ENCODE measurements at regions not wholly inside any gene's neighbourhood (a gene's known extent, or its start where the extent isn't known, plus 50 kb on each side); places are given as distances from the start of the nearest gene placed in this dataset.
A peak's percentile ranks its signal among the peaks of the same experiment; 100 is the strongest.

- DNase-seq (ENCODE audit: low read depth, low spot score) = no peak
These were observed 271.9 kb upstream of the SPRY2 start for GRCh38 chr13:80612804-80613203.

DNA sequence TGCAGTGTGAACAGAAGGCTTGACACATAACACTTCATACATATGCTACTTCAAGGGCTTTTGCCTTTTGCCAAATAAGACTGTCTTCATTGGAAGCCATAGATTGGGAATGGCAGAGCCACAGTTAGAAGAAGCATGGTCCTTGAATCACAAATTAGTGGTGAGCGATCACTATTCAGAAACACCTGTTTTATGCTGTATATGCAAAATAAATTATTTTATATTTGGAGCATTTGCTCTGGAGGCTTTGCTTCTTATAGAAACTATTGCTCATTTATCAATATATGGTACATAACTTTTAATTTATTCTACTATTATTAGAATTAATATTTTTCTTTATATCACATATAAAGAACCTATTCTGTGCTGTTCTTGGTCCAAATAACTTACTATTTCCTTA lies 270.4 kb upstream of the SPRY2 start:
- DNase-seq (ENCODE audit: low read depth, low spot score) = no peak

GRCh38 chr13:80605716-80606115 lies 264.8 kb upstream of the SPRY2 start:
- no peak for DNase-seq (ENCODE audit: low read depth, low spot score)

GRCh38 chr13:80605011-80605410 lies 264.1 kb upstream of the SPRY2 start:
- no peak for DNase-seq (ENCODE audit: low read depth, low spot score)

DNA sequence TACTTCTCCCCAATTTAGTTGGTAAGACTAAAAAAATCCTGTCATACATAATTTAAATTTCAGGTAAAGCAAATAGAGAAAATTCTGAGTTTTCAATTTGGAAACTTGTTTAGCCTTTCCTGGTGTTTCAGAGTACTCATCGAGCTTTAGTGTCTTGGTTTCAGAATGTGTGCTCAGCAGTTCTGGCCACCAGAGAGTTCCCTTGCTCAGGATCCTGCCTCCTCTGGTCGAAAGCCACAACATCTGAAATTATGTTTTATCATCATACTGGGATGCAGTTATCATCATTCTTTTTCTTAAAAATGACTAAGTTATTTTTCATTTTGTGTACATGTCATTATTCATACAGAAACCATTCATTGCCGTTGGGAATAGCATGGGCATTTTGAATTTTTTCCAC lies 263.2 kb upstream of the SPRY2 start:
- peak; percentile 1 for DNase-seq (ENCODE audit: low read depth, low spot score)

GRCh38 chr13:80603351-80603750 lies 262.4 kb upstream of the SPRY2 start:
- no peak for DNase-seq (ENCODE audit: low read depth, low spot score)

DNA sequence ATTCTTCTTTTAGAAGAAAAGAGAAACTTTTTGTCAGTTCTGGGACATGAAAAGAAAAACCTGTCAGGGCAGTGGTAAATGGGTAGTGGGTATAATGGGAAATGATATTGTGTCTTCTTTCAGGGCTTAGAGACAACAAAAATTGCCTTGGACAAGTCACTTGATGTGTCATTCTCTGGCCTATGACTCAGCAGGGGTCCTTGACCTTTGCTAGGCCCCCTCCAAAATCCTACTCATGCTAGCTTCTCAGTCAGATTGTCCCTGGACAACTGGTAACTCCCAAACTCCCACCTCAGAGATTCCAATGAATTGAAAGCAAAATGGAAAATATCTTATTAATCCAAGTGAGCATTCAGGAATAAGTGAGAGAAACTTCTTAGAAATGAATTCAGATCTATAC lies 258.8 kb upstream of the SPRY2 start:
- no peak for DNase-seq (ENCODE audit: low read depth, low spot score)

- DNase-seq (ENCODE audit: low read depth, low spot score) = no peak
These were observed 257.3 kb upstream of the SPRY2 start for GRCh38 chr13:80598189-80598588.

DNA sequence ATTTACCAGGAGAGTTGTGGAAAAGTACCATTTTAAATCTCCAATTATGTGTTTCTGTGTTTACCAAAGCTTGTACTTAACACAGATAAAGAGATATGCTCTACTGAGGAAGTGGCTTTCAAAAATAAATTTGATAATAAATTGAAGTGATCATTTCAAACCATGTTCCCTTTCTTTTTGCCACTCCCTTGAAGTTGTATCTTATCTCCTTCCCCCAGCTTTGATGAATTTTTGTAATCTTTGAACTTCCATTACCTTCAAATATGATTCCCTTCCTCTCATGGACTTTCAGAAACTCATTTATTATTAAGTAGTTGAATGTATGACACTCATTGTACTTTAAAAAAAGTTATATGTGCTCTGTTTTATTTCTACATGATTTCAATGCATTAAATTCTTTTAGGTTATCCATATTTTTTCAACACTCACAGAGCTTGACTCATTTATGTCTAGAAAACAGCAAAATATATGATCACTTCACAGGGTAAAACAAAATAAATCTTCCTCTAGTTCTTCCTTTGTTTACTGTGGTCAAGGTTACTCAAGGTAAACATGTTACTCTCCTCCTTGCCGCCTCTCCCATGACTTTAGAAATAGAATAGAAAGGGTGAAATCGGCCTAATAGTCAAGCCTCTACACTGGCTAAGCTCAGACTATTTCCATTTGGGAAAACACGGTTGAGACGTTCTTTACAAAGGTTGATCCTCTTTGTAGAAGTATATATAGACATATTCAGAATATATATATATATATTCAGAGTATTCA lies 251.2 kb upstream of the SPRY2 start:
- no peak for DNase-seq (ENCODE audit: low read depth, low spot score)

GRCh38 chr13:80590551-80590950 lies 249.6 kb upstream of the SPRY2 start:
- no peak for DNase-seq (ENCODE audit: low read depth, low spot score)

- DNase-seq (ENCODE audit: low read depth, low spot score) = no peak
These were observed 245.4 kb upstream of the SPRY2 start for GRCh38 chr13:80586356-80586755.

DNA sequence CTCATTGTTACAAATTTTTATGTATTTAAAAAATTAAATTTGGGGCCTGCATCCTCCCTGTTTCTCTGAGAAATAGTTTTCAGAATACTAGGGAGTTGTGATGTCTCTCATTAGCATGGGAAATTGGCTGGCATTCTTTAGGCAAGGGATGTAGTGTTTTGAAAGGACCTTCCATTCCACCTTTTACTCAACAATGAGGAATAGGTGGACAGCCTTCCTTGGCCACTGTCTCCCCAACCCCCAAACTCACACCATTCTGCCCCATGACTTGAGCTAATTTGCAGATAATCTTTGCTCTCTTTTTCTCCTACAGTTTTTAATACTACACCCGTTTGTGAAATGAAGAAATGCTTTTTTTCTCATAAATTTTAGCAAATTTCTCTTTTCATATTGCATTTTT lies 244.6 kb upstream of the SPRY2 start:
- DNase-seq (ENCODE audit: low read depth, low spot score) = no peak

- DNase-seq (ENCODE audit: low read depth, low spot score) = no peak
These were observed 243.9 kb upstream of the SPRY2 start for GRCh38 chr13:80584785-80585184.

- no peak for DNase-seq (ENCODE audit: low read depth, low spot score)
These were observed 243.4 kb upstream of the SPRY2 start for GRCh38 chr13:80584306-80584705.

DNA sequence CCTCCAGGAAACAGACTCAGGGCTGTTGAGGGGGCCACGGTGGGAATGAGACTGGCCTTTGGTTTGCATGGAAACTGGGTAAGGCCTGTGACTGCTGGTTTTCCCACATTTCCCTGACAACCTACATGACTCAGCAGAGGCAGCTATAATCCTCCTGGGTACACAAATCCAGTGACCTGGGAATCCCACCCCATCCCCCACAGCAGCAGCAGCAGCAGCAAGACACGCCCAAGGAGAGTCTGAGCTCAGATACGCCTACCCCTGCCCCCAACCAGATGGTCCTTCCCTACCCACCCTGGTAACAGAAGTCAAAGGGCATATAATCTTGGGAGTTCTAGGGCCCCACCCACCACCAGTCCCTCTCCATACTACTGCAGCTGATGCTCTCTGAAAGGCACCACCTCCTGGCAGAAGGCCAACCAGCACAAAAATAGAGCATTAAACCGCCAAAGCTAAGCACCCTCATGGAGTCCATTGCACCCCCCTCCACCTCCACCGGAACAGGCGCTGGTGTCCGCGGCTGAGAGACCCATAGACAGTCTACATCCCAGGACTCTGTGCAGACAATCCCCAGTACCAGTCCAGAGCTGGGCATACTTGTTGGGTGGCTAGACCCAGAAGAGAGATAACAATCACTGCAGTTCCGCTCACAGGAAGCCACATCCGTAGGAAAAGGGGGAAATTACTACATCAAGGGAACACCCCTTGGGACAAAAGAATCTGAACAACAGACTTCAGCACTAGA lies 237.2 kb upstream of the SPRY2 start:
- no peak for DNase-seq (ENCODE audit: low read depth, low spot score)

DNA sequence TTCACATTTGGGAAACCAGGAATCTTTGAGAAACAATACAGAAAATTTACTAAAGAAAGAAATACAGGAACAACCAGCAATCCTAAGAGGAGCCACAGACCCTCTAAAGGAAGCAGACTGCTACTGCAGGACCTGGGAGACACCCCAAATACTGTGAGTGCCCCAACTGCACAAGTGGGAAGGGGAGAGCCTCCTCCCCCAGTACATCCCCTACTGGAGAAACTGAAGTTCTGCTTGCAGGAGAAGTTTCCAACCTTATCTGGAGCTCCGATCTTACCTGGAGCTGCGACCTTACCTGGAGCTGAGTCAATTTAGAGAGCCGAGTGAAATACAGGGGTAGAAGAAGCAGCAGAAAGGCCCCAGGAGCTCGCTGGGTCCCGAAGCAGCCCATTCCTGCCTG lies 236.4 kb upstream of the SPRY2 start:
- no peak for DNase-seq (ENCODE audit: low read depth, low spot score)

GRCh38 chr13:80574113-80574850 lies 233.4 kb upstream of the SPRY2 start:
- no peak for DNase-seq (ENCODE audit: low read depth, low spot score)

DNA sequence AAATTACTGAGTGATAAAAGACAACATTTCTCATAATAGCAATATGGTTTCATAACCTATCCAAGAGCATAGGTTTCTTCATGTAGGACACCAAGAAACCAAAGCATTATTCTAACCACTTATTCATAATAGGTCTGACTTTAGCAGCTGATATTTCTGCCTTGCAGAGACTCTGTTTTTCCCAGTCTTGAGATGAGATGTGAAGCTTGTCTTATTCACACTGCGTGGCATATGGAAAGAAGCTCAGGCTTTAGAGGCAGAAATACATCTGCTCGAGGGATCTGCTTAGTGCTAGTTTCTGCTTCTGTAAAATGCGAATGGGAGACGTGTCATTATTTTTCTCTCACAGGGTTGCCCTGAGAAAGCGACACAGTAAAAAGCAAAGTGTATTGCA lies 232.0 kb upstream of the SPRY2 start:
- no peak for DNase-seq (ENCODE audit: low read depth, low spot score)

GRCh38 chr13:80572308-80572922 lies 231.5 kb upstream of the SPRY2 start:
- DNase-seq (ENCODE audit: low read depth, low spot score) = no peak

- DNase-seq (ENCODE audit: low read depth, low spot score) = no peak
These were observed 230.7 kb upstream of the SPRY2 start for GRCh38 chr13:80571346-80572307.

GRCh38 chr13:80563439-80563838 lies 222.5 kb upstream of the SPRY2 start:
- DNase-seq (ENCODE audit: low read depth, low spot score) = no peak
